Motor neuron (in vitro differentiated cells): ENCODE measurements at regions not wholly inside any gene's neighbourhood (a gene's known extent, or its start where the extent isn't known, plus 50 kb on each side); places are given as distances from the start of the nearest gene placed in this dataset.

Experiments
- ATAC-seq, 8 experiments: fragments of 200-7000 bp; cut with Tn5 transposase; replicated peaks in 6 of 8; 2 replicates each; pipeline ENCODE4 v1.8.0; 2021; ENCODE audit warnings: mild to moderate bottlenecking in 8 of 8, moderate library complexity in 8 of 8
- H3K27ac ChIP-seq, 2 donors: fragments of 250-450 bp; sonication (Bioruptor Pico); 2 replicates each; pipeline ENCODE4 v1.9.0; 2021; ENCODE audit warnings: antibody characterized with exemption in 2 of 2, mild to moderate bottlenecking in 2 of 2, moderate library complexity in 1 of 2
- H3K4me1 ChIP-seq, 2 donors: fragments of 250-450 bp; sonication (Bioruptor Pico); replicated peaks in 1 of 2; 2 replicates each; pipeline ENCODE4 v1.6.1; 2021; ENCODE audit warnings: antibody characterized with exemption in 2 of 2, mild to moderate bottlenecking in 2 of 2, moderate library complexity in 1 of 2
- H3K4me3 ChIP-seq, 5 donors: fragments of 250-450 bp; sonication (Bioruptor Pico); 2 replicates each; pipeline ENCODE4 v1.9.0; 2021; ENCODE audit warnings: antibody characterized with exemption in 5 of 5, mild to moderate bottlenecking in 5 of 5, moderate library complexity in 4 of 5
- WGBS, 10 experiments: fragments of 450-650 bp; shearing (Covaris generic); methylation state at CpG; one replicate each; pipeline ENCODE4 v1.0.0; 2022; 5-methylcytosine and 5-hydroxymethylcytosine counted together
- in situ Hi-C, 9 experiments: fragments of 400-800 bp; cut with MboI; loops; one replicate each; pipeline ENCODE4 v1.15.0; 2021; ENCODE audit warnings: low sequenced_read_pairs in 9 of 9, low pct_unique_long_range_greater_than_20kb in 2 of 9; ENCODE audit not compliant: unreplicated experiment in 9 of 9

DNA sequence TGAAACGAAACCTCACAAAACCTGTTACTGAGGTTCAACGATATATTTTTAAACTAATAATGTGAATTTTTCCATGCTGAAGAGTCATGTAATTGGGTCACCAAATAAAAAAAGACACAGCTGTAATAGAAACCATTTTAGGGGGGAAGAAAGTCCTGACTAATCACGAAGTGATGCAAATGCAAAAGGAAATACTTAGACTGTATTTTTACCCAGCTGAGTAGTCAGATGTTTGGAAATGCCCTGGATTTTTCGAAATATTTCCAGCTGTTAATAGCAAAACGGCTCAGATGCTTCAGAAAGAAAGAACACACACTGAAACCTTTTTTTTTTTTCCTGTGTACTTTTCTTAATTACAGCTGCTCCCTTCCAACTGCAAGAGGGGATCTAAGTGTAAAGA is 210.3 kb downstream of the SETD4 start:
- H3K27ac ChIP-seq: no peak overlapping the region
- ATAC-seq: peak in 2 of 8 experiments; percentile 22 to 50
- in situ Hi-C loops: no loop called here
- WGBS, 10 experiments: 7 to 83% (median 69%) methylated on average over 3 to 5 of the region's 5 CpGs; no CpG with 5 or more reads in 1 of the 10 experiments
- H3K4me3 ChIP-seq: no peak overlapping the region
- no peaks in the 10 kb centered on the region for H3K4me1 ChIP-seq

DNA sequence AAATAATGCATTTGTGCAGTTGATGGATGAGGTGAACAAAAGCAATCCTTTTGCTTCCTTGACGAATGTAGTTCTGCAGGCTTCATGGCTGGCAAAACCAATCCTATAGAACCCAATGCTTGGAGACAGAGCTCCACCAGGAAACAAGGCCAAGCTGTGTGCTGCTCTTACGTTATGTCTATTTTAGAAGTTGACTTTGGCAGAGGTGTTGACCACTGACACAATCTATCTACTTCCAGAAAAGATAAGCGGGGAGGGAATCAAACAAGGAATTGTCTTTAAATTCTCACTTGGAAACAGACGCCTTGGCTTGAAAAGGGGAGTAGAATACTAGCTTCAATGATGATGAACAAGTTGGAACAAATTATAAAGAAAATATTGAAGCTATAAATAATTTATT is 211.2 kb downstream of the SETD4 start:
- no peaks in the 10 kb centered on the region for H3K4me1 ChIP-seq
- in situ Hi-C loops: loop anchor here in 8 of 9 experiments (25.0 kb wide), 5 partner anchors 337 to 1112 kb away; partner anchors contain the start of gene RUNX1 (in 1 of the 8)
- ATAC-seq: no peak
- no peak overlapping the region for H3K27ac ChIP-seq
- H3K4me3 ChIP-seq: no peak overlapping the region
- WGBS, 10 experiments: 33 to 100% (median 90%) methylated on average over 1 to 4 of the region's 4 CpGs; no CpG with 5 or more reads in 1 of the 10 experiments

DNA sequence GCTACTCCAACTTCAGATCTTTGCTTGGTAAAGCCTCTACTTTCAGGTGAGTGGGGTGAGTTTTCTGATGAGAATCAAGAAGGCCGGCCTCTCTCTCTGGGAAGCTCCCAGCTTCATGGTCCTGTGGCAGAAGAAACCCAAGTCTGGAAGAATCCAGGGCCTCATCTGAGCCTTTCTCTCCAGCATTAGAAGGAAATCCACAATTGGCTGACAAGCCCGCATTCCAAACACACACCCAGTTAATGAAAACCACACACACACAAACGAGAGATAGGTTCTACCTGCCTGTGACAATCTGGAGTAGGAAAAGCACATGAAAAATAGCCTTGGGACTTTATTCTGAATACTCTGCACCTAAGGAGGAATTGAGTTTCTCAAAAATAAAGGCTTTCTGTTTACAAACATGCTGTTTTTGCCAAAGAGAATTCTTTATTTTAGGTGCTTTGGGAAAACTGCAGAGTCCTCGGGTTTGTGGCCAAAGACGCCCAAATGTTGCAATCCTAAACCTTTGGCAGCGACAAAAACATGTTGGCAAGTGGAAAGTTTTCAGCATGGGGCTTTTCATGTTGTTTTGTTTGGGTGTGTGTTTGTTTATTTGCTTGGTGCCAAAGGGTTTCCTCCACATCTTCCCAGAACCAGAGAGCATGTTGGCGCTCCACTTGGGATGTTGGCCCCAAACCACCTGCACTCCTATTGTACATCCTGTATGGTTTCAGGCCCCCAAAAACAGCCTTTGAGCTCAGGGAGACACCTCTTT is 216.2 kb downstream of the SETD4 start:
- H3K4me3 ChIP-seq: no peak overlapping the region
- 10 to 96% (median 72%) methylated on average over 2 to 6 of the region's 7 CpGs; no CpG with 5 or more reads in 2 of the 10 experiments for WGBS, 10 experiments
- H3K4me1 ChIP-seq: no peaks in the 10 kb centered on the region
- no peak for ATAC-seq
- in situ Hi-C loops: loop anchor here in 8 of 9 experiments (25.0 kb wide), 5 partner anchors 332 to 1107 kb away; partner anchors contain the start of gene RUNX1 (in 1 of the 8)
- no peak overlapping the region for H3K27ac ChIP-seq

DNA sequence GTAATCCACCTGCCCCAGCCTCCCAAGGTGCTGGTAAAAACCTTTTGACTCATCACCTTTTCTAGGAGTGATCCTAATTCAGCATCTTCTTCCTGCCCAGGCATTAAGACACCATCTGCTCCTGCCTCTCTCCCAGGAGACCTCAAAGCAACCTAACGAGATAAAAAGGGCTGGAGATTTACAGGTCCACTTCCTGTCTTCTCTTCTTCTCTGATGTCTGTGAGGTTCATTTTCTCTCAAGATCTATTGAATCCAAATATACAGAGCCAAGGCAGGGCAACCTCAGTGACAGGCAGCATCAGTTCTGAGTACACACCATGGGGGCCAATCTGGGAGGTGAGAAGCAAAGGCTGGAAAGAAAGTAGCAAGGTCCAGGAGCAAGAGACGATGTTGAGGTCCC is 219.4 kb downstream of the SETD4 start:
- H3K4me1 ChIP-seq: no peaks in the 10 kb centered on the region
- no peak overlapping the region for H3K27ac ChIP-seq
- no peak for ATAC-seq
- no peak overlapping the region for H3K4me3 ChIP-seq
- in situ Hi-C loops: loop anchor here in 8 of 9 experiments (25.0 kb wide), 5 partner anchors 329 to 1104 kb away; partner anchors contain the start of gene RUNX1 (in 1 of the 8)
- 50 to 100% (median 79%) methylated on average over 1 to 2 of the region's 2 CpGs; no CpG with 5 or more reads in 2 of the 10 experiments for WGBS, 10 experiments

DNA sequence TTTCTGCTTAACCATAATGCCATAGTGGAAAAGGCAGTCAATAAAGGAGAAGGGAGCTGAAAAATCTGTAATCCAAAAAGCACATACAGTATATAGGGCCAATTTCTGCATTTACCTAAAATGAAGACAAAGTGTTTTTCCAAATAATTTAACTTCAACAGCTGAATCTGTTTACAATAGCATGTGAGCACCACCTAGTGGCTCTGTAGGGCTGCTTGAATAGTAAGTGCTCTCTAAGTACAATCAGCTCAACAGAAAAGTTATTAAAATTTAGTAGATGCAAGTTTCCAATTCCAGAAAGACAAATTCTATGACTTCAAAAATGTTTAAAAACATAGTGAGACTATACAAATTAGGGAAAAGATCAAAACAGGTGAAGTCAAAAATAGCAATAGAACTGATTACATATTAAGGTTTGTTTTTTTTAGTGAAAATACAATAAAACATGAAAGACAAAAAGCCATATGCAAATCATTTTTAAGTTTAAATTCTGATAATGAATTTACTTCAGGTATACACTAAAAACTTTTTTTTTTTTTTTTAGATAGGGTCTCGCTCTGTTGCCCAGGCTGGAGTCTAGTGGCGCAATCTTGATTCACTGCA is 220.0 kb downstream of the SETD4 start:
- Histone ChIP-seq H3K4me1 (no peaks in the 10 kb centered on the region), H3K4me3 (no peak overlapping the region), H3K27ac (no peak overlapping the region)
- WGBS, 10 experiments: 73 to 100% (median 100%) methylated on average over 1 to 2 of the region's 2 CpGs; no CpG with 5 or more reads in 2 of the 10 experiments
- in situ Hi-C loops: loop anchor here in 8 of 9 experiments (25.0 kb wide), 5 partner anchors 328 to 1103 kb away; partner anchors contain the start of gene RUNX1 (in 1 of the 8)
- ATAC-seq: peak in 4 of 8 experiments; percentile 43 to 58 (median 57)

GRCh38 chr21:35838987-35839763 is 221.2 kb downstream of the SETD4 start:
- Histone ChIP-seq H3K4me1 (no peaks in the 10 kb centered on the region), H3K27ac (no peak overlapping the region), H3K4me3 (no peak overlapping the region)
- peak in 1 of 8 experiments; percentile 45 for ATAC-seq
- WGBS, 10 experiments: 60 to 90% (median 81%) methylated on average over 1 to 7 of the region's 7 CpGs; no CpG with 5 or more reads in 2 of the 10 experiments
- in situ Hi-C loops: loop anchor here in 8 of 9 experiments (25.0 kb wide), 5 partner anchors 327 to 1102 kb away; partner anchors contain the start of gene RUNX1 (in 1 of the 8)

- Histone ChIP-seq H3K27ac (no peak overlapping the region), H3K4me3 (no peak overlapping the region), H3K4me1 (no peaks in the 10 kb centered on the region)
- ATAC-seq: no peak
- in situ Hi-C loops: loop anchor here in 8 of 9 experiments (25.0 kb wide), 5 partner anchors 326 to 1101 kb away; partner anchors contain the start of gene RUNX1 (in 1 of the 8)
- 20 to 67% (median 60%) methylated on average over 1 of the region's 1 CpG; no CpG with 5 or more reads in 5 of the 10 experiments for WGBS, 10 experiments
Observed at GRCh38 chr21:35838350-35838749, 222.0 kb downstream of the SETD4 start.

GRCh38 chr21:35833991-35834390 is 226.3 kb downstream of the SETD4 start:
- H3K4me1 ChIP-seq: no peaks in the 10 kb centered on the region
- ATAC-seq: peak in 1 of 8 experiments; percentile 27
- no peak overlapping the region for H3K4me3 ChIP-seq
- in situ Hi-C loops: loop anchor here in 8 of 9 experiments (25.0 kb wide), 5 partner anchors 322 to 1097 kb away; partner anchors contain the start of gene RUNX1 (in 1 of the 8)
- 0 to 40% (median 13%) methylated on average over 1 of the region's 1 CpG; no CpG with 5 or more reads in 4 of the 10 experiments for WGBS, 10 experiments
- no peak overlapping the region for H3K27ac ChIP-seq

GRCh38 chr21:35833388-35833787 is 226.9 kb downstream of the SETD4 start:
- no peaks in the 10 kb centered on the region for H3K4me1 ChIP-seq
- H3K27ac ChIP-seq: no peak overlapping the region
- no peak overlapping the region for H3K4me3 ChIP-seq
- 56 to 100% (median 80%) methylated on average over 1 to 2 of the region's 3 CpGs; no CpG with 5 or more reads in 4 of the 10 experiments for WGBS, 10 experiments
- ATAC-seq: no peak
- in situ Hi-C loops: loop anchor here in 8 of 9 experiments (25.0 kb wide), 5 partner anchors 321 to 1096 kb away; partner anchors contain the start of gene RUNX1 (in 1 of the 8)

DNA sequence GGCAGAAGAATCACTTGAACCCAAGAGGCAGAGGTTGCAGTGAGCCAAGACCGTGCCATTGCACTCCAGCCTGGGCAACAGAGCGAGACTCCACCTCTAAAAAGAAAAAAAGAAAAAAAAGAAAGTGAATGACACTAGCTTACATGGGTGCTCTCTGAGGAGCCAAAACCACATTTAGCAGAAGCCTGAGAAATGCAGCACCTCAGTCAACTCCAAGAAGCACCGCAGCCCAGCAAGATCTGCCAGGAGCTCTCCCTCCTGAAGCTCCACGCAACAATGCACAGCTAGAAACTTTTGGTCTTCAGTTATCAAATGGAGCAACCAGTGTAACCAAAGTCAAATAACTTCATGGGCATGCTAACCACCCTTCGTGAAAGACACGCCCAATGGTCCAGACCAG is 229.1 kb downstream of the SETD4 start:
- no peak overlapping the region for H3K4me3 ChIP-seq
- H3K4me1 ChIP-seq: no peaks in the 10 kb centered on the region
- WGBS, 10 experiments: 83 to 100% (median 98%) methylated on average over 1 to 5 of the region's 6 CpGs; no CpG with 5 or more reads in 4 of the 10 experiments
- no peak for ATAC-seq
- in situ Hi-C loops: loop anchor here in 8 of 9 experiments (25.0 kb wide), 5 partner anchors 319 to 1094 kb away; partner anchors contain the start of gene RUNX1 (in 1 of the 8)
- H3K27ac ChIP-seq: no peak overlapping the region

DNA sequence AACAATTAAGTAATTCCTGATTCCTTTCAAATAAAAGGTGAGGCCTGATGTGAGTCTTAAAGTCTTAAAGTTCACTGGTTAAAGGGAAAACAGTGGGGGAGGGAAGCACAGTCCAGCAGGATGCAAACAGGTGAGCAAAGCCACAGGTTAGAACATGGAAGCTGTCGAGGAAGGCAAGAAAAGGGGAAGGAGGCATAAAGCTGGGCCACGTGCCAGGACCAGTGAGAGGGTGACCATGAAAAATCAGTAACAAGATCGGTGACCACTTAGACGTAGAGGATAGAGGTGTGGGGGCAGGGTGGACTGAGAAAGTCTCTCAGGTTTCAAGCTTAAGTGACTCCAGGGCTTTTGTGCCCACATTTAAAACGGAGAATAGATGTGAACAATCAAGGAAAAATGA is 231.3 kb downstream of the SETD4 start:
- no peaks in the 10 kb centered on the region for H3K4me1 ChIP-seq
- no peak for ATAC-seq
- no peak overlapping the region for H3K27ac ChIP-seq
- in situ Hi-C loops: loop anchor here in 8 of 9 experiments (25.0 kb wide), 5 partner anchors 317 to 1092 kb away; partner anchors contain the start of gene RUNX1 (in 1 of the 8)
- no peak overlapping the region for H3K4me3 ChIP-seq
- 43 to 100% (median 79%) methylated on average over 1 to 5 of the region's 5 CpGs; no CpG with 5 or more reads in 2 of the 10 experiments for WGBS, 10 experiments

DNA sequence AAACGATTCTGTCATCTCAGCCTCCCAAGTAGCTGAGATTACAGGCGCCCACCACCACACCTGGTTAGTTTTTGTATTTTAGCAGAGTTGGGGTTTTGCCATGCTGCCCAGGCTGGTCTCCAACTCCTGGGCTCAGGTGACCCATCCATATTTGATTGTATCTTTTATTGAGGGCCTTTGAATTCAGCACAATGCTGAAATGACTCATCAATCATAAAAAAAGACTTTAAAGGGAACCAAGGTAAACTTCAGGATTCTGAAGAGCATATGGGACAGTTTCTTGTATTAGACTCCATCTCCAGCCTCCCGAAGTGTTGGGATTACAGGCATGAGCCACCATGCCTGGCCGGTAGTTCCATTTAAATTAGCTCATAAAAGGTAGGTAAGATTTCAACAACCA is 232.2 kb downstream of the SETD4 start:
- no peak overlapping the region for H3K27ac ChIP-seq
- in situ Hi-C loops: loop anchor here in 8 of 9 experiments (25.0 kb wide), 5 partner anchors 316 to 1091 kb away; partner anchors contain the start of gene RUNX1 (in 1 of the 8)
- no peaks in the 10 kb centered on the region for H3K4me1 ChIP-seq
- no peak for ATAC-seq
- WGBS, 10 experiments: 71 to 100% (median 100%) methylated on average over 1 to 3 of the region's 4 CpGs; no CpG with 5 or more reads in 2 of the 10 experiments
- H3K4me3 ChIP-seq: no peak overlapping the region
